GM19328 (cell line): ENCODE measurements at regions not wholly inside any gene's neighbourhood (a gene's known extent, or its start where the extent isn't known, plus 50 kb on each side); places are given as distances from the start of the nearest gene placed in this dataset.
"Not testable (repeated sequence)": the region's sequence is repeated elsewhere in the genome, so short reads cannot be mapped to it uniquely, and the experiment has no call there.

ENCODE experiments used
- ATAC-seq: cut with Tn5 transposase; IDR thresholded peaks from one replicate; pipeline ENCODE4 v1.9.1; 2021; ENCODE audit warnings: mild to moderate bottlenecking, moderate library complexity; ENCODE audit not compliant: unreplicated experiment

DNA sequence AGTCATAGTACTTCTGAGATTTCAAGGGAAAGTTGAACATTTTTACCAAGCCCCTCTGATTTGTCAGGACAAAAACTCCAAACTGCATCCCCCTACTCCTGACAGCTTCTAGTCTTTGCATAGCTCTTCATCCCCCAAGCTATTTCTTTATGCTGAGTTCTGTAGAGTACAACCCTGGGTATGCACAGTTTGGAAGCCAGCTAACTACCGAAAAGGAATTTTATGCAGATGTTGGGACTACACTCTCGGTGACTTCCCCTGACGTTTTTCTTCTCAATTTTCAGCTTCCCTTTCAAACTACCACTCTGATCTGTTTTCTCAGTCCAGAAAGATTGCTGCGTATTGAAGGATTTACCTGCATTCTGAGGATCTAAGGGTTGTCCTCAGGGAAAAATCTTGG lies 1060.2 kb upstream of the ACVR2A start:
- ATAC-seq = no peak

DNA sequence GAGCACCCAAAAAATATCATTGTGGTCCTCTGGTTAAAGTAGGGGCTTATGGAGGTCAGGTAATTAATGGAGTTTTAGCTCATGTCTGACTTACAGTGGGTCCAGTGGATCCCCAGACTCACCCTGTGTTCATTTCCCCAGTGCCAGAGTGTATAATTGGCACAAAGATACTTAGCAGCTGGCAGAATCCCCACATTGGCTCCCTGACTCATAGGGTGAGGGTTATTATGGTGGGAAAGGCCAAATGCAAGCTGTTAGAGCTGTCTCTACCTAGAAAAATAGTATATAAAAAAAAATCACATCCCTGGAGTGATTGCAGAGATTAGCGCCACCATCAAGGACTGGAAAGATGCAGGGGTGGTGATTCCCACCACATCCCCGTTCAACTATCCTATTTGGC lies 1067.6 kb upstream of the ACVR2A start:
- ATAC-seq = no peak

DNA sequence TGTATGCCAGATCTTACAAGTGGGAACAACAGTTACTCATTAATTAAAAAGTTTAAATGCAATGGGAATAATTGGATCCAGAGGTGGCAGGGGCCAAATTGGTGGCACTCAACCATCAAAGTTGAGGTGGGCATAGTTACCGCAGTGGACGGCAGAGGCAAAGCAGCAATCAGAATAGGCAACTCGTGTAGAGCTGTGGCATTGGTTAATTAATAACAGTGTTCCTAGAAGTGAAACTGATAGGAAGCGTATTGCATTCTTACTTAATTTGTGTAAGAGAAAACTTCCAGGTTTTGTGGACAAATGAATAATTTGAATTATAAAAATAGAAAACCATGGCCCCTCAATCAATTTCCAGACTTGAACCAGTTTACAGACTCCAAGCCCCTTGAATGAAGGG lies 1068.2 kb upstream of the ACVR2A start:
- no peak for ATAC-seq

DNA sequence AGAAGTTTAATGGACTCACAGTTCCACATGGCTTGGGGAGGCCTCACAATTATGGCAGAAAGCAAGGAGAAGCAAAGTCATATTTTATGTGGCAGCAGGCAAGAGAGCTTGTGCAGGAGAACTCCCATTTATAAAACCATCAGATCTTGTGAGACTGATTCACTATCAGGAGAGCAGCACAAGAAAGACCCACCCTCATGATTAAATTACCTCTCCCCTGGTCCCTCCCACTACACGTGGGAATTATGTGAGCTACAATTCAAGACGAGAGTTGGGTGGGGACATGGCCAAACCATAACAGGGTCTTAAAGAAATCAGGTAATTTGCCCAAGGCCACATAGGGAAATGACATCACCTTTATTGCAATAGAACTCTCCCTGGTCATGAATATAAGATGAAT lies 1073.3 kb upstream of the ACVR2A start:
- ATAC-seq = no peak

DNA sequence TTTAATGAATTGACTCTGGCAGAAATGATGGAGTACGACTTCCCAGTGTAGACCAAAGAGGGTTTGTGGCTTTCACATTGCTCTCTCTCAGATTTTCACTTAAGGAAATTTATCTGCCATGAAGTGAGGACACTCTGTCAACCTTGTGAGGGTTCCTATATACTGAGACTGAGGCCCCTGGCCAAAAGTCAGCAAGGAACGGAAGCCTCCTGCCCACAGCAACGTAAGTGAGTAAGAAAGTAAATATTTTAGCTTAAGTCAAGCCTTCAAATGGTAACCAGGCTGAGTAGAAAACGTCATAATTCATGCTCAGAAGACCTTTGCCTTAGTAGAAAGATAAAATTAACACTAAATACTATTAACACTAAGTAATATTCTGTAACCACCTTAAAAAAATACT lies 1080.5 kb upstream of the ACVR2A start:
- no peak for ATAC-seq

DNA sequence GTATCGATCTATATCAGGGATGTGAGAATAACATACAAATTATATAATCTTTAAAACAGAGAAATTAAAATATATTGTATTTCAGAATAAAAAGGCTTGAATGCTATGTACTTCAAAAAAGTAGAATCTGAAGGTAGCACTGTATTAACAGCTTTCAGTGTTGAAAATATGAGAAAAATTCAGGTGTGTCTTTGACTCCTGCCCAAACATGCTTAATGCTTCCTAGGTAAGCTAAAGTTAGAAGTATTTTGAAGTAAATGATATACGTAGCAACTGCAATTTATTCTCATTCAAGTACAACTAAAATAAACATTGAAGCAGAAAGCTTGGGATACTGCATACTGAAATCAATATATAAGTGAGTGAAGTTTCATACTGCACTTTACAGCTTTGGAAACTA lies 1082.0 kb upstream of the ACVR2A start:
- ATAC-seq = no peak

DNA sequence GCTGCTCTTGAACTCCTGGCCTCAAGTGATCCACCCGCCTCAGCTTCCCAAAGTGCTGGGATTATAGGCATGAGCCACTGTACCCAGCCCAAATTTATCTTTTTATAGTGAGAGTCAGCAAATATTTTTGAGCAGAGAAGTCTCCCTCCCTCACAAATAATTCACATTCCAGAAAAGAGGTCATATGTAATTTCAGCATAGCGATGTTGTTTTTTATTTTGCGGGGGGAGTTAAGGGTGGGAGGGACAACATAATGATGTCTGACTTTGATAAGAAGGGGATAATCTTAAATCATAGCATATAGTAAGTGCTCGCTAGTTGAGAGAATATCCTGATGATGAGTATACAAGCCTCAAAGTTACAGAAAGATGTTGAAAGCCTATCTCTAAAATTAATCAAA lies 1090.2 kb upstream of the ACVR2A start:
- no peak for ATAC-seq

DNA sequence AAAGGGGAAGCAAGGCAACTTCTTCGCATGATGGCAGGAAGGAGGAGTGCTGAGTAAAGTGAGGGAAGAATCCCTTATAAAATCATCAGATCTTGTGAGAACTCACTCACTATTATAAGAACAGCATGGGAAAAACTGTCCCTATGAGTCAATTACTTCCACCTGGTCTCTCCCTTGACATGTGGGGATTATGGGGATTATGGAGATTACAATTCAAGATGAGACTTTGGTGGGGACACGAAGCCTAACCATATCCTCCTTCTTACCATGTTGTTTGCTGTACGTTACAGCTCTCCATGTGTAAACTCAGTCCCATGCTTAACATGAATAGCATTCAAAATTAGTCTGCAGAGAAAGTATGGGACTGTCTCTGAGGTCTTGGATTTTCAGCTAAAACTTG lies 1096.8 kb upstream of the ACVR2A start:
- no peak for ATAC-seq

DNA sequence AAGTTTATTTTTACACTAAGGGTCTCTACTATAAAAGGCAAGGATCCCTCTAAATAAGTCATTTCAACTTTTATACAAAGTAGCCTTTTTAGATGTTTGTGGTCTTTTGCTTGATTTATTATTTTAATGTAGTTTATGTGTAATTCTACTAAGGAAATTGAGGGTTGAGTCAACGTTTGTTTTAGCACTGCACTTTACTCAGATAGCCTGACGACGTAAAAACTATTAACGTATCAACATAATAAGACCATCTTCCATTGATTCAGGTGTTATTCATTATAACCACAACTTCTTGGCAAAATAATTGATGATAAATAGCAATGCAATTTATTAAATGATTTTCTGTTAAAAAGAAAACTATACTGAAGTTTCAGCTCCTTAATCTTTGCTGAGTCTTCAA lies 1103.6 kb upstream of the ACVR2A start:
- ATAC-seq = no peak

DNA sequence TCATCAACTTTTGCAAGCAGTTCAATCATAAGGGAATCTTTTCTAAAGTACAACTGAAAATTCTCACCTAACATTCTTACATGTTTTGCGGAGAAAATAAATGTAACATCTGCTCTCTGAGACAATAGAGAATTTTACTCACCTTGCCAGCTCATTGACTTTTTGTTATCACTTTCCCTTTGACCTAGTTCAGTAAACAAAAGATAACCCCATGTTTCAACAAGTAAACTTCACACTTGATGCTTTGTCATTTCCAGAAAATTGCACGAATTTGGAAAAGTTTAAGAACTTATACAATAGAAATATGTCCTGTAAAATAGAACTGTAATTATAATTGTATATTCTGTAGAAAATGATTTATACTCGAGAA lies 1110.0 kb upstream of the ACVR2A start:
- no peak for ATAC-seq

DNA sequence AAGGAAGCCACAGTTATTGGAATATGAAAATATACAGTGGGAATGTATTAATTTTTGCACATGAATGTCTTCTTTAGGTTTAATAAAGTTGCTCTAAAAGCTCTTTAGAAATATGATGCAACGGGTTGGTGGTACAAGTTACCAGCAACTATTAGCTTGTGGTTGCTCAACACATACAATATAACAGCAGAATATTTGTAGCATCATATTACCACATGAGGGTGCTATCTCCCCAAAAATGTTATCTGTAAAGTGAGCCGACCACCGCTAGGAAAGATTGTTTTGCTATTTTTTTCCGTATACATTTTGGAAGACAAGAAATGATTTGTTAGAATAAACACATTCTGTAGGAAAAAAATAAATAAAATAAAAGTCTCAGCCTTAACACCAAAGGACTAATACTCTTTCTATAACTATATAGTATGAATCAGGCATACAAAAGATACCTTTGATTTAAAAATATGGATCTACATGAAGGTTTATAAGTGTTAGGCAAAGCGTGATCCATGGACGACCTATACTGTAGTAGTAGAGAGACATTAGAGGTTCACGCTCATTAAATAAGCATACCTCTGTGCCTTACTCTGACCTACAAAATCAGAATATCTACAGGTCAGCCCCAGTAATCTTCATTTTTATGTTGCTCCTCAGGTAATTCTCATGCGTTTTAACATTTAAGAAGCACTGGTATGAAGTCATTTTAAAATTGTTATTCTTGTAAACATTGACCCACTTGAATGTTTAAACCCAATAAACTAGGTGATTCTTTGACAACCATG lies 1110.6 kb upstream of the ACVR2A start:
- ATAC-seq = no peak

DNA sequence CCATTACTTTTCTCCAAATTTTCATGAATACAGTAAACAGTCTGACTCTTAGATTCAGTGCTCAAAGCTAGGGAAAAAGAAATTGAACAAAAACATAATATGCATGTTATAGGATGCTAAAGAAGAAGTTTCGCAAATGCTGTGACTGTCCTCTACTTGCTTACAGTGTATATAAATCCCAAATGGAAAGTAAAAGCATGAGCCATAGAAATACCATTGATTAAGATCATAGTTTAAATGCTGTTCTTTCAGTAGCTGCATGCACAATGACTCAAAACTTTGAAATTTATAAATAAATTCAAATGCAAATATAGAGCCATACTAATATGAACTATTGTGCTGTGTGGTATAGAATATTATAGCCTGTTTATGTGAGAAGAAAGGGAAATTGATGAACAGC lies 1113.9 kb upstream of the ACVR2A start:
- no peak for ATAC-seq

DNA sequence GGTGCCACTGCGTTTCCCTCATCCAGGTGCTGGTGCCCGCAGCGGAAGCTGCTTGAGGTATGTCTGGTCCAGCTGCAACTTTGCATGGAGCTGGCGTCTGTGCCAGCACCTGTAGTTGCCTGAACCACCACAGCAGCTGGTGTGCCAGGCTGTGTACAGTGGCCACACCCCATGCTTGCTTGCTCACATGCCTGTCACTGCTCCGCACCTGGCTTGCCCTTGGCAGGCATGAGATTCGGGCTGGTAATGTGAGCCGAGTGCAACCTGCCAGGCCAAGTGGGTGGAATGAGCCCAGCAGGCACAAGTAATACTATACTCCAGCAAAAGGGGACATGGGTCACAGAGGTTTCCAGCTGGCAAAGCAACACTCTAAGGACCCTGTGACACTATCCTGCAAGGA lies 1123.3 kb upstream of the ACVR2A start:
- no peak for ATAC-seq

DNA sequence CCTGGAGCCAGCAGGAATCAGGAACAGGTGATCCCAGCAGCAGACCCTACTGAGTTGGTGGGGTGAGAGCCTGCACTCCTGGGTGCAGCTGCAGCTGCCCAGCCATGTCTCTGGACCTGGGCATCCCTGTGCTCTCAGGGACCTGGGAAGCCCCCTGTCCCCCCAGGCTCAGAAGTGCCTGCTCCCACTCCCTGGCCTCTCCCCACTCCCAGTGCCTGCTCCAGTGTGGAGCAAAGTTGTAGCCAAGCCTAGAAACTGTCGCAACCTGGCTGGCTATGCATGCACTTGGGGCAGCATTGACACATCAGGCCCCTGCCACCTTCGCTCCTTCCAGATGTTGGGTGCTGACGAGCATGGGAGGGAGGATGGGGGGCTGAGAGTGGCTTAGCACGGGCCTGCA lies 1124.7 kb upstream of the ACVR2A start:
- no peak for ATAC-seq

DNA sequence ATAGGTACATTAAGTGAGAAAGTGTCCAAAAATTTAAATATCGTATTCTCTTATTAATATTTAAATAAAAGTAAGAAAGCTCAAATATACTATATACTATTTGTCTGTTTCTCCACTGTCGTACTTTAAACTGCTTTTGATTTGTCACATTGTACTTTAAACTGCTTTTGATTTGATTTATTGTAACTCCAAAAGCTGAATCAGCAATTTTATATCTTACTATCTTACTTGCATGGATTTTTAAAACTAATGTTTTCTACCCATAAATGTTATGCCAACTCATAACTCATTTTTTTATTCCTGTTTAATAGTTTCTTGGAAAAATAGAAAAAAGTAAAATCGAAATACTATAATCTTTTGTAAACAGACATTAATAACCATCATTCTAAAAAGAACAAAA lies 1128.2 kb upstream of the ACVR2A start:
- no peak for ATAC-seq

DNA sequence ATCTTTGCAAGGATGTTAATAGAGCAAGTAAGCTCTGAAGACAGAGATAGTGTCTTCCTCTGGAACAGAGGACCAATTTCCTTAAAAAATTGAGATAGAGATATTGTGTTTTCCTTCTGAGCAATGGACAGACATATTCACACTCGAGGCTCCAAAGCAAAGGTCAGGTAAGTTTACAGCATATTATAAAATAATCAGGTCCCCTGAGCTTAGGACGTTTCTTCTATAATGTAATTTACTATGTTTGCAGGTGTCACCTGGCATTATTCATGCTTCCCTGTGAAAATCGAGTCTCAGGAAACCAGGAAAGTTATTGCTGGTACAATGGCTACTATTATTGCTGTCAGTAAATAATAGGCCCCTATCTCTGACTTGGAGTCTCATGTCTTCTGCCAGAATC lies 1135.8 kb upstream of the ACVR2A start:
- no peak for ATAC-seq

DNA sequence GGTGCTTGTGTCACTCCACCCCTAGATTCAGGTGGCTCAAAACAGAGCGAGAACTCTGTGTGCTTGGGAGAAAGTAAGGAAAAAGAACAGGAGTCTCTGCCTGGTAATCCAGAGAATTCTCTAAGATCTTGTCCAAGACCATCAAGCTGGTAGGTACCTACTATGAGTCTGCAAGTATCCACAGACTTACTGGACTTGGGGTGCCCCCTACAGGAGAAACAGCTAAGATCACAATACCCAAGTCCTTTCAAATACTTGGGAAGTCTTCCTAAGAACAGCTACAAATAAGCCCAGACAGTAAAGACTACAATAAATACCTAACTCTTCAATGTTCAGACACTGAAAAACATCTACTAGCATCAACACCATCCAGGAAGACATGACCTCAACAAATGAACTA lies 1143.6 kb upstream of the ACVR2A start:
- ATAC-seq = no peak

DNA sequence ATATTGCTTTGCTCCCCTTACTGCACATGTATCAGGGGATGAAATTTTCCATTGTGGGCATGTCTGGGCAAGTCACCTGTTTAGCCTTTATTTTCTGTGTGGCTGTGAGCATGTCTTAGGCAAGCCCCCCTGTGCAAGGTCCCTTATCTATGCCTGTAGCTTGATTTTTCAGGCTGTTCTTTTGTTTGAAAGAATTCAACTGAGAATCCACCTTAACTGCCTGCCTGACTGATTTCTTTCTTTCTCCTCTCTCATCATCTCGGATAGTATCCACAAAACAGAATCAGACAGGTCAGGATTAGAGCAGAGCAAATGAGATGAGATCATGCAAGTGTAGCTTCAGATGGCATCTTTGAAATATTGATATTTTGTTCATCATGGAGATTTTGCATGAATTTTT lies 1147.5 kb upstream of the ACVR2A start:
- ATAC-seq = no peak

DNA sequence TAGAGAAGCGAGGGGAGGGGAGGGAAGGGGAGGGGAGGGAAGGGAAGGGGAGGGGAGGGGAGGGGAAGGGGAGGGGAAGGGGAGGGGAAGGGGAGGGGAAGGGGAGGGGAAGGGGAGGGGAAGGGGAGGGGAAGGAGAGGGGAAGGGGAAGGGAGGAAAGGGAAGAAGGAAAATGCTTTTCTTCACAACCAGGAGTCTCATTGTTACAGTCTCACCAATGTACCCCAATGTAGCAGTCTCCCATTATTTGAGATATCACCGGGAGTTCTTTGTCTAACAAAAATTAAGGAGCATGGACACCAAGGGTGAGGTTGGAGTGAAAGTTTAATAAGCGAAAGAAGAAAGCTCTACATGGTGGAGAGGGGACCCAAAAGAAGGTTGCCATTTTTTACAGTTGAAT lies 1148.0 kb upstream of the ACVR2A start:
- ATAC-seq = not testable (repeated sequence)

DNA sequence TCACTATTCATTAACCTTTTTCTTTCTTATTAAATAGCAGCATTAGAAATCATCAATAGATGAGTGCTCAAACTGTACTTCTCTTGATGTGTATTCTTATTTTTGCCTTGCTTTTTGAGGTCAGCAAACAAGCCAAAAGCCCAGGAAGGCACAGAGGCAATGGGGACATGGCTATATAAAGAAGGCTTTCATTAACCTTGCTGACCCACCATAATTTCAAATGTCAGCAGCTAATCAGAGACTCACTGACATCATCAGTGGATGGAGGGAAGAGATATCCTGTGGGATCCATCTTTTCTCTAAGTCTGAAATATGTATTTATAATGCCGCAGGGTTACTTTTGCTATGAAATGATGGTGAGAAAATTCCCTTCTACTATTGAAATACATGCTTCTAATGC lies 1162.8 kb upstream of the ACVR2A start:
- ATAC-seq = no peak

DNA sequence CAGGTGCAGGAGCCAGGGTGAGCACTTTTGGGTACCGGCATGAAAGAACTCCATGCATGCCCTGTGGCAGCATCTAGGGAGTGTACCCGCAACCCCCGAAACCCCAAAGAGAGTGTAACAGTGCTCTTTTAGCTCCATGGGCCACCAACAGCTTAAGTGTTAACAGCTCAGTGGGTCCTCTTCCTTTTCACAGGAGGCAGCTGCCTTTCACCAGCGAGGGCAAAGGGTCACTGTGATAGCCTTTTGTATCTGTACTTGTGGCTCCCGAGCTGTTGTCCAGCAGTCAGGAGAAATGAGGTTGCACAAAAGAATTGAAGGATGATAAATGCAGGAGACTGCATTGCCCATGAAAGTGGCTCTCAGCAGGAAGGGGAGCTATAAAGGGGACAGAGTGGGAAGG lies 1166.3 kb upstream of the ACVR2A start:
- no peak for ATAC-seq

DNA sequence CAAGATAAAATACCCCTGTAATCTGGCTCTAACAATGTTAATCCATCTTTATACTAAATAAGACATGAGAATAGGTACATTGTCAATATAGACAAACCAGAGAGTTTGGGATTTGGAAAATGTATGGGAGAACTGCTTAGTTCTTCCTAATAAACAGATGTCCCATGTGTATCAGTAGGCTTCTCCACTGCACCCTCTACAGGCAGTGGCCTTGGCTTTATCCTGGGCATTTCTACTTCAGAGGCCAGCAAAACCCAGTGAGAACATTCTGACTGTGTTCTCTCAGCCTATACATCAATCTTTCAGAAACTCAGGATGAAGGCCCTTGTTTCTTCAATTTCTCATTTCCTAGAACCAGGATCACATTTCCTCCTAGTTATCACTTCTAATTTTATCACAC lies 1167.5 kb upstream of the ACVR2A start:
- ATAC-seq = no peak

DNA sequence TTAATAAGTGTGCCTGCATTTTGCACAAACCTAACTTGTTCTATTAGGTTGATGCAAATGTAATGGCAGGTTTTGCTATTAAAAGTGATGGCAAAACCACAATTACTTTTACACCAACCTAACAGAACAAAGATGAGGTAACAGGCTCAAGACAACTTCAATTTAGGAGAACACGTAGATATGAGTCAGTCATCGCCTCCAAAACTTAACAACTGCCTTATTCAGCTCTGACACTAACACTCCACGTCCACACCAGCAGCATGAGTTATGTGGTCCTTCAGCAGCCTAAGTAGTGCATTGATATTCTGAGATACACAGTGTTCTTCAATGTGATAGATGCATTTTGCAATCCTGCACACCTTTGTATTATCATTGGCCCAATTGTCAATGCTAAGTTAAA lies 1175.1 kb upstream of the ACVR2A start:
- no peak for ATAC-seq
